ENCODE measurements at regions not wholly inside any gene's neighbourhood (a gene's known extent, or its start where the extent isn't known, plus 50 kb on each side); places are given as distances from the start of the nearest gene placed in this dataset.

GRCh38 chr21:36642777-36643176 lies 56.1 kb upstream of the SIM2 start:
- TF ChIP-seq EZH2phosphoT487 (conservative IDR thresholded peaks at IDR 0.05; ENCODE audit: low read length) = no peak
- TF ChIP-seq CTCF (IDR thresholded peaks at IDR 0.05; ENCODE audit: insufficient read depth, low read length, poor library complexity, severe bottlenecking) = no peak

GRCh38 chr21:36643374-36644250 lies 55.3 kb upstream of the SIM2 start:
- Histone ChIP-seq H2AFZ (ENCODE audit: low read depth, low read length, severe bottlenecking) (no peak overlapping the region), H3K9me2 (replicated peaks; ENCODE audit: insufficient read depth, low read length) (no peaks in the 10 kb centered on the region), H3K4me2 (ENCODE audit: low read depth, low read length, poor library complexity, severe bottlenecking) (no peak overlapping the region), H3K9me3 (ENCODE audit: insufficient read depth, low read length) (no peaks in the 10 kb centered on the region), H3F3A (ENCODE audit: insufficient read depth) (no peaks in the 10 kb centered on the region), H3K27ac (ENCODE audit: low read depth, low read length) (no peak overlapping the region), H3K9ac (ENCODE audit: low read length) (no peak overlapping the region), H3K79me2 (ENCODE audit: insufficient read depth, low read length) (no peaks in the 10 kb centered on the region), H3K4me3 (ENCODE audit: insufficient read depth, low read length, poor library complexity, severe bottlenecking) (no peak overlapping the region), H3K27me3 (ENCODE audit: low read length) (no peaks in the 10 kb centered on the region), H3K36me3 (ENCODE audit: low read length) (no peaks in the 10 kb centered on the region), H4K20me1 (ENCODE audit: low read depth, low read length) (no peaks in the 10 kb centered on the region)
- TF ChIP-seq CTCF (IDR thresholded peaks at IDR 0.05; ENCODE audit: insufficient read depth, low read length, poor library complexity, severe bottlenecking) = no peak
- TF ChIP-seq EZH2phosphoT487 (conservative IDR thresholded peaks at IDR 0.05; ENCODE audit: low read length) = no peak

More at GRCh38 chr21:36642777-36643176, 56.1 kb upstream of the SIM2 start:
- H3F3A ChIP-seq (ENCODE audit: insufficient read depth) = no peaks in the 10 kb centered on the region
- no peaks in the 10 kb centered on the region for H3K9me3 ChIP-seq (ENCODE audit: insufficient read depth, low read length)
- no peaks in the 10 kb centered on the region for H3K27me3 ChIP-seq (ENCODE audit: low read length)
- H3K4me2 ChIP-seq (ENCODE audit: low read depth, low read length, poor library complexity, severe bottlenecking) = no peak overlapping the region
- H3K79me2 ChIP-seq (ENCODE audit: insufficient read depth, low read length) = no peaks in the 10 kb centered on the region
- H3K27ac ChIP-seq (ENCODE audit: low read depth, low read length) = no peak overlapping the region
- no peak overlapping the region for H3K4me3 ChIP-seq (ENCODE audit: insufficient read depth, low read length, poor library complexity, severe bottlenecking)
- H3K36me3 ChIP-seq (ENCODE audit: low read length) = no peaks in the 10 kb centered on the region
- H4K20me1 ChIP-seq (ENCODE audit: low read depth, low read length) = no peaks in the 10 kb centered on the region
- no peaks in the 10 kb centered on the region for H3K9me2 ChIP-seq (replicated peaks; ENCODE audit: insufficient read depth, low read length)
- no peak overlapping the region for H2AFZ ChIP-seq (ENCODE audit: low read depth, low read length, severe bottlenecking)
- H3K9ac ChIP-seq (ENCODE audit: low read length) = no peak overlapping the region

GRCh38 chr21:36646011-36646410 lies 52.9 kb upstream of the SIM2 start:
- Histone ChIP-seq H2AFZ (ENCODE audit: low read depth, low read length, severe bottlenecking) (no peak overlapping the region), H3K9ac (ENCODE audit: low read length) (no peak overlapping the region), H3K36me3 (ENCODE audit: low read length) (no peaks in the 10 kb centered on the region), H3K27me3 (ENCODE audit: low read length) (no peaks in the 10 kb centered on the region), H3K79me2 (ENCODE audit: insufficient read depth, low read length) (no peaks in the 10 kb centered on the region), H3K9me3 (ENCODE audit: insufficient read depth, low read length) (no peaks in the 10 kb centered on the region), H3K9me2 (replicated peaks; ENCODE audit: insufficient read depth, low read length) (no peaks in the 10 kb centered on the region), H3K27ac (ENCODE audit: low read depth, low read length) (no peak overlapping the region), H3K4me2 (ENCODE audit: low read depth, low read length, poor library complexity, severe bottlenecking) (no peak overlapping the region), H3F3A (ENCODE audit: insufficient read depth) (no peaks in the 10 kb centered on the region), H3K4me3 (ENCODE audit: insufficient read depth, low read length, poor library complexity, severe bottlenecking) (no peak overlapping the region), H4K20me1 (ENCODE audit: low read depth, low read length) (no peaks in the 10 kb centered on the region)
- TF ChIP-seq EZH2phosphoT487 (conservative IDR thresholded peaks at IDR 0.05; ENCODE audit: low read length) = no peak
- TF ChIP-seq CTCF (IDR thresholded peaks at IDR 0.05; ENCODE audit: insufficient read depth, low read length, poor library complexity, severe bottlenecking) = no peak
